ACC112 (cell line): ENCODE measurements at regions not wholly inside any gene's neighbourhood (a gene's known extent, or its start where the extent isn't known, plus 50 kb on each side); places are given as distances from the start of the nearest gene placed in this dataset.

ENCODE experiments used
- H2AFZ ChIP-seq: fragments of 200-600 bp; sonication (generic); one replicate; pipeline ENCODE4 v1.6.0; 2017; ENCODE audit warnings: antibody characterized with exemption, low read length; ENCODE audit not compliant: unreplicated experiment
- H3K27ac ChIP-seq: fragments of 200-600 bp; sonication (generic); 2 replicates; pipeline ENCODE4 v1.5.1; 2014; ENCODE audit warnings: low read depth, mild to moderate bottlenecking, antibody characterized with exemption, low read length, moderate library complexity
- H3K27me3 ChIP-seq: fragments of 200-600 bp; sonication (generic); 2 replicates; pipeline ENCODE4 v1.6.1; 2014; ENCODE audit warnings: mild to moderate bottlenecking, antibody characterized with exemption, low read length, moderate library complexity, mixed read lengths; ENCODE audit not compliant: insufficient read depth
- H3K36me3 ChIP-seq: fragments of 200-600 bp; sonication (generic); 2 replicates; pipeline ENCODE4 v1.6.1; 2016; ENCODE audit warnings: mild to moderate bottlenecking, antibody characterized with exemption, low read length, moderate library complexity, mixed read lengths; ENCODE audit not compliant: insufficient read depth
- H3K4me1 ChIP-seq: fragments of 200-600 bp; sonication (generic); one replicate; pipeline ENCODE4 v1.6.1; 2016; ENCODE audit warnings: low read length, mixed read lengths; ENCODE audit not compliant: insufficient read depth, unreplicated experiment, control insufficient read depth
- H3K4me3 ChIP-seq: fragments of 200-600 bp; sonication (generic); 2 replicates; pipeline ENCODE4 v1.5.1; 2014; ENCODE audit warnings: mild to moderate bottlenecking, low read depth, low read length
- H3K79me2 ChIP-seq: fragments of 200-600 bp; sonication (generic); one replicate; pipeline ENCODE4 v1.6.0; 2016; ENCODE audit warnings: low read length; ENCODE audit not compliant: control insufficient read depth, unreplicated experiment, insufficient read depth

DNA sequence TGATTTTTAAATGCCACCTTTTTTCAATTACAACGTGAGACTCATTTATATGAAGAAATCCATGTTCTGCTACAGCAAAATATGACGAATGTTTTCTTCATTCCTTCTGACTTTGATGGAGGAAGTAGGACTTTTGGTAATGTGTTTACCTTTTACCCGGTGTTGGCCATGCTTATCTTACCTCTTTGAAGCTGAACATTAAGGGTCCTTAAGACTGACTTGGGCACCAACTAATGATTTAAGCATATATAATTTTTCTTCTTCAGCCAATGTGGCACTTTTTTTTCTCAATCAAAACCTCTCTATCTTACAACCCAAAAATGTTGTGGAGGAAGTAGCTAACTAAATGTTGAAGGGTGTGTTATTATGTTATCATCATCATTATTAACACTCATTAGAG lies 337.5 kb downstream of the EPHA7 start:
- Histone ChIP-seq H3K4me3 (no peak overlapping the region), H3K4me1 (no peaks in the 10 kb centered on the region)

DNA sequence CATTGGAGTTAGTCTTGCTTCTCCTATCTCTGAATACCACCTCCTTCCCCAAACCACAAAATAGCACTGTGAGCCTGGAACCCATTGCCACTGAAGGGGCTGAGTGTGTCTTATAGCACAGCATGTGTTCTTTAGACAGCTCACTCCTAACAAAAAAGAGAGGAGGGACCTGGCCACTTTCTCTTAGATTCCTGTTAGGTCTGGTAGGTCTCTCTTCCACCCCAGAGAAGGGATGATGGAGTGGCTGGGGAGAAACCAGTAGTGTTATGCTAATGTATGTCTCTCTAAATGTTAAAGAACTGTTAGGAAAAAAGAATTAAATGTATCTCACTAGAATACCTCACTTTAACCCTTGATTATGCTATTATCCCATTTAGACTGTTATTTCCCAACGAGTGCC lies 340.3 kb downstream of the EPHA7 start:
- Histone ChIP-seq H2AFZ (no peak overlapping the region), H3K79me2 (no peaks in the 10 kb centered on the region), H3K36me3 (no peaks in the 10 kb centered on the region), H3K27me3 (peaks cover 3% of the 10 kb centered on the region; the same call in 1 of the 2 replicates), H3K4me1 (no peaks in the 10 kb centered on the region), H3K27ac (no peak overlapping the region), H3K4me3 (no peak overlapping the region)

More for the DNA sequence above, 337.5 kb downstream of the EPHA7 start:
- H3K27ac ChIP-seq: no peak overlapping the region
- no peaks in the 10 kb centered on the region for H3K79me2 ChIP-seq
- H3K27me3 ChIP-seq: peaks cover 11% of the 10 kb centered on the region
- H2AFZ ChIP-seq: no peak overlapping the region
- no peaks in the 10 kb centered on the region for H3K36me3 ChIP-seq

DNA sequence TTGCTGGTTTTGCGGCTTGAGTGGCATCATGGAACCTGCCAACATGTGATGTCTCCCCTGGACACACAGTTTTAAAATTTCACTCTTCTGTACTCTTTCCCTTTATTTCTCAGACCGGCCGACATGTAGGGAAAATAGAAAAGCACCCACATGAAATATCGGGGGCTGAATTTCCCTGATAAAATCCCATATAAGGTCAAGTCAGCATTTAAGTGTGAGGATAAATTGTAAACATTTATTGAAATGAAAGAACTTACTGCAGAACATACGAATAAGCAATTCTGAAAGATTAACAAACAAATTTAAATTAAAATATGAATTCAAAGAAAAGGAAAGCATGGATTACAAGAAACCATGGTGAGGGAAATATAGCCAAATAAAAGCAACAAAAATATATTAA lies 345.5 kb downstream of the EPHA7 start:
- Histone ChIP-seq H3K4me1 (no peaks in the 10 kb centered on the region), H2AFZ (no peak overlapping the region), H3K27me3 (no peaks in the 10 kb centered on the region), H3K79me2 (no peaks in the 10 kb centered on the region), H3K36me3 (no peaks in the 10 kb centered on the region), H3K4me3 (no peak overlapping the region), H3K27ac (no peak overlapping the region)

DNA sequence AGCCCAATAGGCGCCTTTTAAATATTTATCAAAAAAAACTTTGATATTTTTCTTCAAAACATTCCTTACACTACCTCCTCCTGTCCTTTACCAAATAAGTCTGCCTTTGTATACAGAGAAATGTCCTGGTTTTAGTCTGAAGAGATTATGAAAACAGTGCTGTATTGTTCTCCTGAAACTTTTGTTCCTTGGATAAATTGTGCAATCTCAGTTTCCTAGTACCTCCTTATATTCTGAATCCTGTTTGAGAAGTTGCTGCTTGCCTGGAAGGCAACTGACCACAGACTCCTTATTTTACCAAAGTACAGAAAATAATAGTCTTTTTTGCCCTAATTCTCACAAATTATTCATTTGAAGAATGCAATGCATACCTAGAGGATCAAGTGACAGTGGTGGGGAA lies 349.5 kb downstream of the EPHA7 start:
- Histone ChIP-seq H3K36me3 (no peaks in the 10 kb centered on the region), H2AFZ (no peak overlapping the region), H3K27me3 (no peaks in the 10 kb centered on the region), H3K4me1 (no peaks in the 10 kb centered on the region), H3K79me2 (no peaks in the 10 kb centered on the region), H3K27ac (no peak overlapping the region), H3K4me3 (no peak overlapping the region)

DNA sequence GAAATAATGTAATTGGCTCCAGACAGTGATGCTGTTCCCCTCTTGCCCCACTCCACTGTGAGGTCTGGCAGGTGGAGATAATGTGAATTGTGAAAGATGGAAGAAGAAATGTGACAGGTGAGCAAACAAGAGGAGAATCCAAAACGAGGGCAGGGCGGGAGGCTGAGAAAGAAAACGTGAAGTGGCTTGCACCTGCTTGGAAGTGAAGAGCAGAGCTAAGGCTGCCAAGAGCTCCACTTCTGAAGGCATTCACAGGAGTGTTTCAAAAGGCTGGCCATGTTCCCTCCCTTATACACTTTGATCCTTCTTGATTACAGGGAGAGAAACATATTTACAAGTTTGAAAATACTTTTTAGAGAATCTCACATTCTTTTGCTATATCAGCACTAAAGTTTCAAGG lies 359.4 kb downstream of the EPHA7 start:
- no peak overlapping the region for H2AFZ ChIP-seq
- no peaks in the 10 kb centered on the region for H3K27me3 ChIP-seq
- no peaks in the 10 kb centered on the region for H3K36me3 ChIP-seq
- H3K79me2 ChIP-seq: no peaks in the 10 kb centered on the region
- H3K4me1 ChIP-seq: no peaks in the 10 kb centered on the region
- no peak overlapping the region for H3K27ac ChIP-seq
- no peak overlapping the region for H3K4me3 ChIP-seq

DNA sequence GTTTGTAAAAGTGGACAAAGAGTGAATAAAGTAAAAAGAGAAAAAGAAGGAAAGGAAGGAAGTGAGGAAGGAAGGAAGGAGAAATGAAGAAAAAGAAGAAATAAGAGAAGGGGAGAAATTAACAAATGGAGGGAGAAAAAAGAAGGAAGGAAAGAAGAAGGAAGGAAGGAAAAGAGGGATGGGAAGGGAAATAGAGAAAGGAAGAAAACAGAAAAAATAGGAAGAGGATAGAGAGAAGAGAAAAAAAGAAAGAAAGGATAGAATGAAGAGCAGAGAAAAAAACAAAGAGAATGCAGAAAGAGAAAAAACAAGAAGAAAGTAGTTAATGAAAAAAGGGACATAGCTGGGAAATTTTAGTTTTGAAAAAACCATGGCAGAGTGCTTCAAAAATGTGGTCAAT lies 361.8 kb downstream of the EPHA7 start:
- H3K27ac ChIP-seq: no peak overlapping the region
- no peak overlapping the region for H3K4me3 ChIP-seq
- no peaks in the 10 kb centered on the region for H3K27me3 ChIP-seq
- no peaks in the 10 kb centered on the region for H3K4me1 ChIP-seq
- no peak overlapping the region for H2AFZ ChIP-seq
- H3K36me3 ChIP-seq: no peaks in the 10 kb centered on the region
- H3K79me2 ChIP-seq: no peaks in the 10 kb centered on the region

DNA sequence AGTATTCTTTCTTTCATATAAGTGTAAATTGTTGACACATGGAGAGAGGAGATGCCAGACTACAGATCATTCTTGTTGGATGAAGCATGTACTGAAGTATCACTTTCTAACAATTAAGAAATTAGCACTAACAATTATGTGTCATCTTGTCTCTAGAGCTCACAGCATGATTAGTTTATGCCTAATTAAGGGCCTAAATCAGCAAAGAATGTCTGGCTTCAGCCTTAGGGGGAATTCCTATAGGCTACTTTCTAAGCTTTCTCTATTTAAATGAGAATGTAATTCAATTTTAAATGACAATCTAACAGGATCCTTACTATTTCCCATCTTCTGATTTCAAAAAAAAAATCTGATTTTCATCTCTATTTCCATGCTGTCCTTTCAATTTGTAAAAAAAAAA lies 371.0 kb downstream of the EPHA7 start:
- Histone ChIP-seq H3K27ac (no peak overlapping the region), H2AFZ (no peak overlapping the region), H3K27me3 (no peaks in the 10 kb centered on the region), H3K36me3 (no peaks in the 10 kb centered on the region), H3K4me3 (no peak overlapping the region), H3K79me2 (no peaks in the 10 kb centered on the region), H3K4me1 (no peaks in the 10 kb centered on the region)

DNA sequence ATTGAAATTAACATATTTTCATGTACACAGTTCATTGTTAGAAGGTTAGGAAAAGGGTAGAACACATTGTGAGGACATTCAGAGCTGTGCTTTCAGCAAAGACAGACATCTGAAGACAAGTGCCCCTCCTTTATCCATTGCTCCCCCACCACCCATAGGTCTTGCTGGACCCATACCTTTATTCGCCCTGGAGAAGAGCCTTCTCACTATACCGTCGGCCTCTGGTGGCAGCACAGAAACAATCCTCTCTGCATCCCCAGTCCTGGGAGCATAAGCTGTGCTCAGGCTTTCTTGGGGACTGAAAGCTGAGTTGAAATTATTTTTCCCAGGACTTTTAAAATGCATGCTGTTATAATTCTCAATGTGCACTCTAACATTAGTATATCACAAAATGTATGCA lies 372.3 kb downstream of the EPHA7 start:
- H3K79me2 ChIP-seq: no peaks in the 10 kb centered on the region
- no peaks in the 10 kb centered on the region for H3K27me3 ChIP-seq
- H3K27ac ChIP-seq: no peak overlapping the region
- H2AFZ ChIP-seq: no peak overlapping the region
- H3K36me3 ChIP-seq: no peaks in the 10 kb centered on the region
- no peak overlapping the region for H3K4me3 ChIP-seq
- H3K4me1 ChIP-seq: no peaks in the 10 kb centered on the region

DNA sequence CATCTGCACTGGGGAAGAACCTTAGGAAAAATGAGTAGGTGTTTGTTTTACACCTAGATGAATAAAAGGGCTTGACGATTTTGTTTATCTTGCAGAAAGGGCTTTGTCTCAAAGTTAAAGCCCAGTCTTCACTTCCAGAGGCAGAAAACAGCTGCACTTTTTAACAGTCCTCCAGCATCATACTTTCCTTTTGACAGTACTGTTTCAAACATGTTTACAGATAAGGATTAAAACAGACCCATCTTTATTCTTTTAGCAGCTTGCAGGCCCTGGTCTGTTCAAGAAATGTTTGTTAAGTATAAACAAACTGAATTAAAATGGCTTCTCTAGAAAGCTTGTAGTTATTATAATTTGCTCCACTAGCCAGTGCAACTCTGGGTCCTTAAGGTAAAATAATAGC lies 374.2 kb downstream of the EPHA7 start:
- H3K4me1 ChIP-seq: no peaks in the 10 kb centered on the region

DNA sequence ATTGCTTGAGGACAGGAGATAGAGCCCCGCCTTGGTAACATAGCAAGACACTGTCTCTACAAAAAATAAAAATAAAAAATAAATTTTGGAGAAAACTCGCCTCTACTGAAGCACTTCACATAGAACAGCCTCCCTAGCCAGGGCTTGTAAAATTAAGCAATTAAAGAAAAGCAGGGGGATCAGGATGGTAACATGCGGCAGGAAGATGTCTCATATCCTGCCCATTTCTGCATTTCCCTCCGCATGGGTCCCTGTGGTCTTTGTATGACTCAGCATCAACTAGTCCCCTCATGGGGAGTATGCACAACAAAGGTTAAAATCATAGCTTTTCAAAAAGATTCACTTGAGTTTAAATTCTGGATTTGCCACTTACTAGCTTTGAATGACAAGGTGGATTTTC lies 379.0 kb downstream of the EPHA7 start:
- no peaks in the 10 kb centered on the region for H3K79me2 ChIP-seq
- H3K4me1 ChIP-seq: no peaks in the 10 kb centered on the region
- no peak overlapping the region for H2AFZ ChIP-seq
- H3K4me3 ChIP-seq: no peak overlapping the region
- no peak overlapping the region for H3K27ac ChIP-seq
- no peaks in the 10 kb centered on the region for H3K36me3 ChIP-seq
- no peaks in the 10 kb centered on the region for H3K27me3 ChIP-seq

More for the DNA sequence above, 374.2 kb downstream of the EPHA7 start:
- Histone ChIP-seq H3K27me3 (no peaks in the 10 kb centered on the region), H2AFZ (no peak overlapping the region), H3K27ac (no peak overlapping the region), H3K36me3 (no peaks in the 10 kb centered on the region), H3K79me2 (no peaks in the 10 kb centered on the region), H3K4me3 (no peak overlapping the region)

DNA sequence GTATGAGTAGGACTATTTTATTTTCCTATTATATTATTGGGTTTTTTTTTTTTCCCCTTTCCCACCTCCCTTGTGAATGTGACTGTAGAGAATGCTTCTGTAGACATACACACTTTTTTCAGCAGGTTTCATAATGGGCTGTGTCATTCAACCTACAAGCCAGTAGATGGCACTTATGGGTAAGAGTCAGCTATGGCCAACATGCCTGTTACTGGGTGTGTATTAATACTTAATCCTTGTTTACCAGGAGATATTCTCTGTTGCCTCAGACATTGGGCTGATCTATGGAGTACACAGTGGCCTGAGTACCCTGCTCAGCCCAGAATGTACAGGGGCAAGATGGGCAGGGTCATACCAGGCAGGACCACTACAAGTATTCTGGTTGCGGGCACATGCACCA lies 382.5 kb downstream of the EPHA7 start:
- no peaks in the 10 kb centered on the region for H3K4me1 ChIP-seq

DNA sequence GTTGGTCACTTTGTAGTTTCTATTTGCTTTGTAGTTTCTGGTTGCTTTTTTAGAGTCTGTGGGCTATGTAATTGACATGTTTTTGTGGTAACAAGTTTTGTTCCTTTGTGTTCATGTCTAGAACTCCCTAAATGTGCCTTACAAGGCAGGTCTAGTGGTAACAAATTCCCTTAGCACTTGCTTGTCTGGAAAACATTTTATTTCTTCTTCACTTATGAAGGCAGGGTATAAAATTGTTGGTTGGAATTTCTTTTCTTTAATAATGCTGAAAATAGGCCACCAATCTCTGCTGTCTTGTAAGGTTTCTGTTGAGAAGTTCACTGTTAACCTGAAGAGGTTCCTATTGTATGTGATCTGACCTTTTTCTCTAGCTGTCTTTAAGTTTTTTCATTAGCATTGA lies 383.6 kb downstream of the EPHA7 start:
- Histone ChIP-seq H3K27me3 (no peaks in the 10 kb centered on the region), H3K79me2 (no peaks in the 10 kb centered on the region), H3K4me3 (no peak overlapping the region), H2AFZ (no peak overlapping the region), H3K4me1 (no peaks in the 10 kb centered on the region), H3K27ac (no peak overlapping the region), H3K36me3 (no peaks in the 10 kb centered on the region)

More for the DNA sequence above, 382.5 kb downstream of the EPHA7 start:
- Histone ChIP-seq H3K27me3 (no peaks in the 10 kb centered on the region), H3K27ac (no peak overlapping the region), H3K79me2 (no peaks in the 10 kb centered on the region), H3K4me3 (no peak overlapping the region), H3K36me3 (no peaks in the 10 kb centered on the region), H2AFZ (no peak overlapping the region)
